Activated CD8-positive, alpha-beta T cell treated with anti-CD3 and anti-CD28 coated beads for 36 hours (primary cell): ENCODE measurements at regions not wholly inside any gene's neighbourhood (a gene's known extent, or its start where the extent isn't known, plus 50 kb on each side); places are given as distances from the start of the nearest gene placed in this dataset.

Experiments
- ATAC-seq: fragments of 200-7000 bp; cut with Tn5 transposase; one replicate; pipeline ENCODE4 v1.10.0; 2021; ENCODE audit warnings: mild to moderate bottlenecking, moderate library complexity
- CTCF ChIA-PET: fragments of 350-600 bp; sonication (Branson Sonifier 250); formaldehyde crosslinking; loops from one replicate; lab custom pipeline; 2021; ENCODE audit warnings: antibody characterized with exemption; lab: Charles Lee
- POLR2A ChIA-PET: fragments of 350-600 bp; sonication (Branson Sonifier 250); formaldehyde crosslinking; loops from one replicate; lab custom pipeline; 2021; ENCODE audit warnings: antibody characterized with exemption; lab: Charles Lee
- DNase-seq: peaks from one replicate; pipeline ENCODE4 v3.0.0-alpha.2; 2020
- H3K27ac Mint-ChIP-seq: one replicate; pipeline ENCODE4 v1.8.0; 2021; ENCODE audit warnings: mild to moderate bottlenecking, mixed read lengths
- H3K27me3 Mint-ChIP-seq: one replicate; pipeline ENCODE4 v1.8.0; 2021; ENCODE audit warnings: mixed read lengths
- H3K36me3 Mint-ChIP-seq: one replicate; pipeline ENCODE4 v1.8.0; 2021; ENCODE audit warnings: low read depth, mixed read lengths
- H3K4me1 Mint-ChIP-seq: one replicate; pipeline ENCODE4 v1.8.0; 2021; ENCODE audit warnings: low read depth, mixed read lengths
- H3K4me3 Mint-ChIP-seq: one replicate; pipeline ENCODE4 v1.8.0; 2021; ENCODE audit warnings: mild to moderate bottlenecking, moderate library complexity, mixed read lengths
- H3K9me3 Mint-ChIP-seq: one replicate; pipeline ENCODE4 v1.8.0; 2021; ENCODE audit warnings: mixed read lengths
- CTCF ChIP-seq: fragments of 200-600 bp; IDR thresholded peaks from one replicate; pipeline ENCODE4 v1.8.0; 2022; ENCODE audit warnings: antibody characterized with exemption, mild to moderate bottlenecking
- intact Hi-C: fragments of 100-400 bp; cut with micrococcal nuclease; formaldehyde crosslinking; loops from one replicate; pipeline ENCODE4 v1.10.0; 2022

- TF ChIP-seq CTCF = no peak
- ChIA-PET CTCF (no interaction called here), POLR2A (no interaction called here)
- H3K9me3 Mint-ChIP-seq = no peaks in the 10 kb centered on the region
- intact Hi-C loops = no loop called here
- no peaks in the 10 kb centered on the region for H3K36me3 Mint-ChIP-seq
- no peak for DNase-seq
- H3K27ac Mint-ChIP-seq = no peak overlapping the region
- no peak overlapping the region for H3K4me3 Mint-ChIP-seq
- H3K27me3 Mint-ChIP-seq = no peaks in the 10 kb centered on the region
- no peaks in the 10 kb centered on the region for H3K4me1 Mint-ChIP-seq
- no peak for ATAC-seq
These were observed 1111.3 kb downstream of the TYW1 start for GRCh38 chr7:68107968-68108367.

- POLR2A ChIA-PET = no interaction called here
- DNase-seq (no peak), ATAC-seq (no peak)
- Mint-ChIP-seq H3K4me1 (no peaks in the 10 kb centered on the region), H3K27me3 (no peaks in the 10 kb centered on the region), H3K9me3 (no peaks in the 10 kb centered on the region), H3K27ac (no peak overlapping the region), H3K4me3 (no peak overlapping the region), H3K36me3 (no peaks in the 10 kb centered on the region)
- intact Hi-C loops = no loop called here
- no peak for TF ChIP-seq CTCF
- CTCF ChIA-PET = no interaction called here
These were observed 1112.7 kb downstream of the TYW1 start for GRCh38 chr7:68109299-68109698.

- Mint-ChIP-seq H3K4me1 (no peaks in the 10 kb centered on the region), H3K9me3 (peaks cover 37% of the 10 kb centered on the region), H3K4me3 (no peak overlapping the region), H3K27me3 (no peaks in the 10 kb centered on the region), H3K36me3 (peaks cover 2% of the 10 kb centered on the region), H3K27ac (no peak overlapping the region)
- ATAC-seq (no peak), DNase-seq (no peak)
- ChIA-PET POLR2A (no interaction called here), CTCF (no interaction called here)
- intact Hi-C loops = no loop called here
- TF ChIP-seq CTCF = no peak
These were observed 1122.8 kb downstream of the TYW1 start for GRCh38 chr7:68119411-68119810.

- H3K4me3 Mint-ChIP-seq = no peak overlapping the region
- H3K36me3 Mint-ChIP-seq = peaks cover 2% of the 10 kb centered on the region
- no peak for DNase-seq
- H3K27ac Mint-ChIP-seq = no peak overlapping the region
- H3K4me1 Mint-ChIP-seq = no peaks in the 10 kb centered on the region
- intact Hi-C loops = no loop called here
- CTCF ChIA-PET = no interaction called here
- TF ChIP-seq CTCF = no peak
- POLR2A ChIA-PET = no interaction called here
- peaks cover 37% of the 10 kb centered on the region for H3K9me3 Mint-ChIP-seq
- H3K27me3 Mint-ChIP-seq = no peaks in the 10 kb centered on the region
- ATAC-seq = no peak
These were observed 1124.4 kb downstream of the TYW1 start for GRCh38 chr7:68121056-68121455.

- H3K27me3 Mint-ChIP-seq = no peaks in the 10 kb centered on the region
- H3K36me3 Mint-ChIP-seq = peaks cover 2% of the 10 kb centered on the region
- no peaks in the 10 kb centered on the region for H3K4me1 Mint-ChIP-seq
- H3K9me3 Mint-ChIP-seq = peaks cover 32% of the 10 kb centered on the region
- DNase-seq = no peak
- CTCF ChIA-PET = no interaction called here
- intact Hi-C loops = no loop called here
- no peak overlapping the region for H3K27ac Mint-ChIP-seq
- H3K4me3 Mint-ChIP-seq = no peak overlapping the region
- no peak for TF ChIP-seq CTCF
- POLR2A ChIA-PET = no interaction called here
- ATAC-seq = no peak
These were observed 1125.0 kb downstream of the TYW1 start for GRCh38 chr7:68121655-68122054.
